ENCODE measurements at regions not wholly inside any gene's neighbourhood (a gene's known extent, or its start where the extent isn't known, plus 50 kb on each side); places are given as distances from the start of the nearest gene placed in this dataset.
"Not testable (repeated sequence)": the region's sequence is repeated elsewhere in the genome, so short reads cannot be mapped to it uniquely, and the experiment has no call there.

GRCh38 chr1:56107275-56107638 lies 472.1 kb downstream of the PLPP3 start:
- H3K9me3 Mint-ChIP-seq = peaks cover 7 to 9% of the 10 kb centered on the region in 2 donors
- H3K27me3 Mint-ChIP-seq = peaks cover 0 to 12% of the 10 kb centered on the region in 2 donors
- H3K4me1 Mint-ChIP-seq = no peaks in the 10 kb centered on the region
- H3K4me3 Mint-ChIP-seq = no peak overlapping the region
- no peak for DNase-seq
- H3K36me3 Mint-ChIP-seq = peaks cover 0 to 3% of the 10 kb centered on the region in 2 donors
- ATAC-seq (replicated peaks) = no peak
- no peak overlapping the region for H3K27ac Mint-ChIP-seq

DNA sequence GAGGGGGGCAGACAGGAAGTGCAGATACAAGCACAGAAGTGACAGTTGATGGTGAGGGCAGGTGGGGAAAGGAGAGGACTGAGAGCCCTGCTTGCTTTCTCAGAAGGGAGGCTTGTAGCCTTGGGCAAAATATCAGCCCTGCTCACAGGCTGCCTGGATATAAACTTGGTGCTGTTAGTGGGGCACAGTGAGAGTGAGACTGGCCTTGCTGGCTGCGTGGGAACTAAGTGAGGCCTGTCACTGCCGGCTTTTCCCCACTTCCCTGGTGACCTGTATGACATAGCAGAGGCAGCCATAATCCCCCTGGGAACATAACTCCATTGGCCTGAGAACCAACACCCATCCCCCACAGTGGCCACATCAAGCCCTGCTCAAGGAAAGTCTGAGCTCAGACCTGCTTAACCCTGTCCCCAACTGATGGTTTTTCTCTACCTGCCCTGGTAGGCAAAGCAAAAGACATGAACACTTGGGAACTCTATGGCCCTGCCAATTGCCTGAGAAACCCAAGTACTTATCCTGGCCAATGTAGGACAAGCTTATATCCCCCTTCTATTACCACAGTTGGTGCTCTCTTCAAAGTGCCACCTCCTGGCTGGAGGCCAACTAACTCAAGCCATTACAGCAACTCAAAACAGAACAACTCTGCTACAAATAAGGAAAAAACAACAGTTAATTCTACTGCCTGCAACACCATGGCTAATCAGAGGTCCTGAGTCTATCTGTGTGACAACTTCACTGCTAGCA lies 472.7 kb downstream of the PLPP3 start:
- no peak for DNase-seq
- ATAC-seq (replicated peaks) = no peak
- no peak overlapping the region for H3K27ac Mint-ChIP-seq
- peaks cover 0 to 3% of the 10 kb centered on the region in 2 donors for H3K36me3 Mint-ChIP-seq
- peaks cover 7 to 9% of the 10 kb centered on the region in 2 donors for H3K9me3 Mint-ChIP-seq
- H3K4me1 Mint-ChIP-seq = no peaks in the 10 kb centered on the region
- H3K27me3 Mint-ChIP-seq = peaks cover 0 to 12% of the 10 kb centered on the region in 2 donors
- no peak overlapping the region for H3K4me3 Mint-ChIP-seq

GRCh38 chr1:56105397-56105796 lies 474.0 kb downstream of the PLPP3 start:
- H3K4me1 Mint-ChIP-seq = no peaks in the 10 kb centered on the region
- H3K27me3 Mint-ChIP-seq = peaks cover 0 to 12% of the 10 kb centered on the region in 2 donors
- H3K27ac Mint-ChIP-seq = no peak overlapping the region
- peaks cover 7 to 9% of the 10 kb centered on the region in 2 donors for H3K9me3 Mint-ChIP-seq
- no peak for ATAC-seq (replicated peaks)
- H3K36me3 Mint-ChIP-seq = peaks cover 0 to 3% of the 10 kb centered on the region in 2 donors
- DNase-seq = no peak
- no peak overlapping the region for H3K4me3 Mint-ChIP-seq

GRCh38 chr1:56099766-56100265 lies 479.5 kb downstream of the PLPP3 start:
- H3K4me1 Mint-ChIP-seq = no peaks in the 10 kb centered on the region

DNA sequence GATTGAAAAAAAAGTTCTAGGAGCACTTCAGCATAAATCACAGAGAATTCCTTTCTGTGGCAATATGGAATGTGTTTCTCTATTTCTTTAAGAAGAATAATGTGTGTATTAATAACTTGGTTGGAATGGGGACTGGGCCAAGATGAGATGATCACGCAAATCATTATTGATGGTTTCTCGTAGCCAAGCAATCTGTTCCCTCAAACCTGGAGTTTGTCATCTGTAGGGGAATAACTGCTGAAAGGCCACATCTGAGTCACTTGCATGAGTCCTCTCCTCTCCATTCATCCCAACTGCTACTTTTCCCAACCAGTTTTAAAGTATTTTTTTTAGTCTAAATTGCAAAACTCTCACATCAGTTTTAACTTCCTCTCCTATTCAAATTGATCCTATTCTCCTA lies 480.4 kb downstream of the PLPP3 start:
- no peak overlapping the region for H3K4me3 Mint-ChIP-seq
- peaks cover under 1 to 1% of the 10 kb centered on the region in 2 donors for H3K9me3 Mint-ChIP-seq
- H3K36me3 Mint-ChIP-seq = no peaks in the 10 kb centered on the region
- H3K27me3 Mint-ChIP-seq = peaks cover 0 to 4% of the 10 kb centered on the region in 2 donors
- DNase-seq (no peak), ATAC-seq (replicated peaks) (no peak)
- no peak overlapping the region for H3K27ac Mint-ChIP-seq
- H3K4me1 Mint-ChIP-seq = no peaks in the 10 kb centered on the region

More at GRCh38 chr1:56099766-56100265, 479.5 kb downstream of the PLPP3 start:
- Mint-ChIP-seq H3K27ac (no peak overlapping the region), H3K27me3 (peaks cover 0 to 4% of the 10 kb centered on the region in 2 donors), H3K4me3 (no peak overlapping the region), H3K36me3 (no peaks in the 10 kb centered on the region), H3K9me3 (peaks cover 3 to 5% of the 10 kb centered on the region in 2 donors)
- DNase-seq (no peak), ATAC-seq (replicated peaks) (no peak)

- Mint-ChIP-seq H3K4me3 (no peak overlapping the region), H3K36me3 (no peaks in the 10 kb centered on the region), H3K4me1 (no peaks in the 10 kb centered on the region), H3K27me3 (peaks cover 0 to 2% of the 10 kb centered on the region in 2 donors), H3K27ac (no peak overlapping the region), H3K9me3 (no peaks in the 10 kb centered on the region)
- ATAC-seq (replicated peaks) (no peak), DNase-seq (no peak)
Measured at GRCh38 chr1:56097713-56098112, 481.6 kb downstream of the PLPP3 start.

GRCh38 chr1:56095696-56096665 lies 483.4 kb downstream of the PLPP3 start:
- no peak overlapping the region for H3K4me3 Mint-ChIP-seq
- no peaks in the 10 kb centered on the region for H3K36me3 Mint-ChIP-seq
- ATAC-seq (replicated peaks) = no peak
- no peak for DNase-seq
- no peaks in the 10 kb centered on the region for H3K27me3 Mint-ChIP-seq
- no peak overlapping the region for H3K27ac Mint-ChIP-seq
- H3K9me3 Mint-ChIP-seq = no peaks in the 10 kb centered on the region
- no peaks in the 10 kb centered on the region for H3K4me1 Mint-ChIP-seq

GRCh38 chr1:56094168-56094567 lies 485.2 kb downstream of the PLPP3 start:
- DNase-seq (no peak), ATAC-seq (replicated peaks) (no peak)
- Mint-ChIP-seq H3K27me3 (no peaks in the 10 kb centered on the region), H3K4me3 (no peak overlapping the region), H3K4me1 (no peaks in the 10 kb centered on the region), H3K27ac (no peak overlapping the region), H3K36me3 (no peaks in the 10 kb centered on the region), H3K9me3 (no peaks in the 10 kb centered on the region)

DNA sequence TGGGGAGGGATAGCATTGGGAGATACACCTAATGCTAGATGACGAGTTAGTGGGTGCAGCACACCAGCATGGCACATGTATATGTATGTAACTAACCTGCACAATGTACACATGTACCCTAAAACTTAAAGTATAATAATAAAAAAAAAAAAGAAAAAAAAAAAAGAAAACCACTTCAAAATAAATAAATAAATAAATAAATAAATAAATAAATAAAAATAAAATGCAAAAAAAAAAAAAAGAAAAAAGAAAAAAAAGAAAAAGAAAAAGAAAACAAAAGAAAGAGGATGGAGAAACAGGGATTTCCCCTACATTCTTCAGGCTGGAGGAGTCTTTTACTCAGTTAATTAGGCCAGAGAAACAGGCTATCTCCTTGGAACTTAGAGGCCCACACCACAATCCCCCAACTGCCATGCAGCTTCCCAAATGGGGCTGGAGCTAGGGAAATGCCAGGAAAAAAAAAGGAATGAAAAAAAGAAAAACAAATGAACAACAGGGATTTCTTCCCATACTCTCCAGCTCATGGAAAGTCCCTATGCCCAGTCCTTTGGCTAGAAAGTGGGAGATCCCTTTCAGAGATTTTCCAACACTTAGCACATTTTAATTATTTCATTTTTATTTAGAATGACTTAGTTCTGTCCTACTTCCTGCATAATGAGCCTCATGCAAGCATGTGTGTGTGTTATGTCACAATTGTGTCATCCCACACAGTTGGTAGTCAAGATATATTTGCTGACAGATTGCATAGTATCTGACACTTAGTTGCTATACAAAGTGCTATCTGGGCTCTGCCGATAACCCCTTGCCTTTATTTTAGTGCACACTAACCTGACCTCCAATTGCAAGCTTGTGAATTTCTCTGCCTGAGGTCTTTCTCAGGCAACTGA lies 486.4 kb downstream of the PLPP3 start:
- H3K4me1 Mint-ChIP-seq = no peaks in the 10 kb centered on the region
- DNase-seq = no peak
- no peak overlapping the region for H3K4me3 Mint-ChIP-seq

GRCh38 chr1:56089826-56090225 lies 489.5 kb downstream of the PLPP3 start:
- H3K4me1 Mint-ChIP-seq; H3K36me3 Mint-ChIP-seq; H3K27me3 Mint-ChIP-seq; H3K27ac Mint-ChIP-seq; H3K4me3 Mint-ChIP-seq; ATAC-seq (replicated peaks); DNase-seq; H3K9me3 Mint-ChIP-seq: not testable (repeated sequence)

More for the DNA sequence above, 486.4 kb downstream of the PLPP3 start:
- Mint-ChIP-seq H3K36me3 (no peaks in the 10 kb centered on the region), H3K27ac (no peak overlapping the region), H3K9me3 (peaks cover 0 to 4% of the 10 kb centered on the region in 2 donors), H3K27me3 (no peaks in the 10 kb centered on the region)
- ATAC-seq (replicated peaks) = no peak

GRCh38 chr1:56084246-56084645 lies 495.1 kb downstream of the PLPP3 start:
- Mint-ChIP-seq H3K27me3 (peaks cover 0 to 11% of the 10 kb centered on the region in 2 donors), H3K4me3 (no peak overlapping the region), H3K4me1 (no peaks in the 10 kb centered on the region), H3K36me3 (no peaks in the 10 kb centered on the region), H3K27ac (no peak overlapping the region), H3K9me3 (peaks cover 4 to 8% of the 10 kb centered on the region in 2 donors)
- ATAC-seq (replicated peaks) (no peak), DNase-seq (no peak)

- Mint-ChIP-seq H3K36me3 (no peaks in the 10 kb centered on the region), H3K4me1 (no peaks in the 10 kb centered on the region), H3K27ac (no peak overlapping the region), H3K27me3 (peaks cover 0 to 7% of the 10 kb centered on the region in 2 donors), H3K4me3 (no peak overlapping the region), H3K9me3 (peaks cover 0 to under 1% of the 10 kb centered on the region in 2 donors)
- no peak for DNase-seq
- ATAC-seq (replicated peaks) = no peak
Measured at GRCh38 chr1:56081736-56082135, 497.6 kb downstream of the PLPP3 start.

- Mint-ChIP-seq H3K27ac (no peak overlapping the region), H3K4me3 (no peak overlapping the region), H3K9me3 (peaks cover 0 to 2% of the 10 kb centered on the region in 2 donors), H3K36me3 (peaks cover 0 to 1% of the 10 kb centered on the region in 2 donors), H3K27me3 (peaks cover 0 to 7% of the 10 kb centered on the region in 2 donors), H3K4me1 (no peaks in the 10 kb centered on the region)
- DNase-seq (no peak), ATAC-seq (replicated peaks) (no peak)
Measured at GRCh38 chr1:56081173-56081572, 498.2 kb downstream of the PLPP3 start.

DNA sequence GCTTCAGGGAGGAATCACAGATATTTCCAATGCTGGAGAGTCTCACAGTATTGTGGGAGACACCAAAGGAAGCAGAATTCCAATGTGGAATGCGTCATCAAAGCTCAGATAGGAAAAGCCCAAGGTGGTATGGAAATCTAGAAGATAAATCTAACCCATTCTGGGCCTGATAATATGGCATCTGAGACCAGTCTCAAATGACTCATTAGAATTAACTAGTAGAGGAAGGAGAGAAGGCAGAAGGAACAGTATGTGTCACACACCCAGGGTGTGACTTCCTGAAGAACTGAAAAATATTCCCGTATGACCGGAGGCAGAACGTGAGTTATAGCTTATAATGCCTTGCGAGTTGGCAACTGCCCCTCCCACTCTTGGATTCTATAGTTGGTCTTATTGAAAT lies 499.2 kb downstream of the PLPP3 start:
- ATAC-seq (replicated peaks) = no peak
- H3K36me3 Mint-ChIP-seq = peaks cover 0 to 1% of the 10 kb centered on the region in 2 donors
- no peak overlapping the region for H3K4me3 Mint-ChIP-seq
- H3K4me1 Mint-ChIP-seq = no peaks in the 10 kb centered on the region
- no peak overlapping the region for H3K27ac Mint-ChIP-seq
- no peak for DNase-seq
- H3K27me3 Mint-ChIP-seq = peaks cover 0 to 7% of the 10 kb centered on the region in 2 donors
- peaks cover 0 to 2% of the 10 kb centered on the region in 2 donors for H3K9me3 Mint-ChIP-seq
